GM12892 (cell line): ENCODE measurements at regions not wholly inside any gene's neighbourhood (a gene's known extent, or its start where the extent isn't known, plus 50 kb on each side); places are given as distances from the start of the nearest gene placed in this dataset.

ENCODE experiments used
- POLR2A ChIP-seq: IDR thresholded peaks from 2 replicates; pipeline ENCODE4 v1.6.1; 2011; ENCODE audit warnings: low read depth, low read length, control low read depth
- POLR2AphosphoS5 ChIP-seq: IDR thresholded peaks from 2 replicates; pipeline ENCODE4 v1.6.1; 2011; ENCODE audit warnings: low read depth, low read length, control low read depth

DNA sequence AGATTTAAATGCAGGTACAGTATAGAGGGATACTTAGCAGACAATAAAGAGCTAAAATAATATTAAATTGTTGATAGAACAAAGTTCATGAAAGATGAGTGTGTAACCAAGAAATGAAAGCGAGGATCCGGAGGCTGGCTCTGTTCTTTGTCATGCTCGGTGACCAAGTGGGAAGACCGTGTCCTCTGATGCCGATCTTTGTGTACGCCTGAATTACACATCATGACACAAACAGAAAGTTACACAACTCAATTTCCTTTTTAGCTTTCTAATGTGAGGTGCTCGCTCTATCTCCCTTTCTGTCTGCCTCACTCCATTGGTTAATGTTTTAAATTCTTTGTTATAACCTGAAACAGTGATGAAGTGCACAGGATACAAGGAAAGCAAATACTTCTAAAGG, 114.8 kb upstream of the NEIL3 start:
- no peak for TF ChIP-seq POLR2A
- no peak for TF ChIP-seq POLR2AphosphoS5
